ENCODE measurements at regions not wholly inside any gene's neighbourhood (a gene's known extent, or its start where the extent isn't known, plus 50 kb on each side); places are given as distances from the start of the nearest gene placed in this dataset.
A peak's percentile ranks its signal among the peaks of the same experiment; 100 is the strongest.

DNA sequence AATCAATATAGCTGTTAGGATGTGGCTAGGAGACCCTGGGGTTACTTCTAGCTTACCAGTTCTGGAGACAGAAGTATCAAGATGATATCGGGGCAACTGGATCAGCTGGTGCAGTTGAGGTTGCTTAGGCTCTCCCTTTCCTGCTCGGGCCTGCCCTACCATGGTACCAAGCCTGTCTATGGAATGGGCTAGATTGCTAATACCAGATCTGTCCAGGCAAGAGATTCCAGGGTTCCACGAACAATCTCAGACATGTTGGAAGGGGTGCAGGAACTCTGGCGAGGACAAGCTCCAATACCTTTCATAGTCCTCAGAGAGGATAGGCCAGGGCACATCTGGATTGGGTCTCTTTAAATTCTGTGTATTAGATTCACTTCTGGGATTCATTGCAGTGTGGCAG, 53.8 kb downstream of the ADM start:
- DNase-seq (ENCODE audit: extremely low spot score, insufficient read length, low read depth) (no peak), FAIRE-seq (no peak)

GRCh38 chr11:10359171-10359570, 54.3 kb downstream of the ADM start:
- no peak for FAIRE-seq
- no peak for DNase-seq (ENCODE audit: extremely low spot score, insufficient read length, low read depth)

GRCh38 chr11:10360835-10361234, 56.0 kb downstream of the ADM start:
- DNase-seq (ENCODE audit: extremely low spot score, insufficient read length, low read depth) (no peak), FAIRE-seq (no peak)

DNA sequence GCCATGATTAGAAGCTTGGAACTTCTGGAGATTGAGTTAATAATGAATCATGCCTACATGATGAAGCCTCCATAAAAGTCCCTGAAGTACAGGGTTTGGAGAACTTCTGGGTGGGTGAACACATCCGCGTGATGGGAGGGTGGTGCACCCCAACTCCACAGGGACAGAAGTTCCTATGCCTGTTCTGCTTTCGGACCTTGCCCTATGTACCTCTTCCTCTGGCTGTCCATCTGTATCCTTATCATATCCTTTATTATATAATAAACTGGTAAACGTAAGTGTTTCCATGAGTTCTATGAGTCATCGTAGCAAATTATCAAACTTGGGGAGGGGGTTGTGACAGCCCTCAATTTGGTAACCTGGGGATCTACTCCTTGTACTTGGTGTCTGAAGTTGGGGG, 60.2 kb downstream of the ADM start:
- FAIRE-seq (no peak), DNase-seq (ENCODE audit: extremely low spot score, insufficient read length, low read depth) (no peak)

DNA sequence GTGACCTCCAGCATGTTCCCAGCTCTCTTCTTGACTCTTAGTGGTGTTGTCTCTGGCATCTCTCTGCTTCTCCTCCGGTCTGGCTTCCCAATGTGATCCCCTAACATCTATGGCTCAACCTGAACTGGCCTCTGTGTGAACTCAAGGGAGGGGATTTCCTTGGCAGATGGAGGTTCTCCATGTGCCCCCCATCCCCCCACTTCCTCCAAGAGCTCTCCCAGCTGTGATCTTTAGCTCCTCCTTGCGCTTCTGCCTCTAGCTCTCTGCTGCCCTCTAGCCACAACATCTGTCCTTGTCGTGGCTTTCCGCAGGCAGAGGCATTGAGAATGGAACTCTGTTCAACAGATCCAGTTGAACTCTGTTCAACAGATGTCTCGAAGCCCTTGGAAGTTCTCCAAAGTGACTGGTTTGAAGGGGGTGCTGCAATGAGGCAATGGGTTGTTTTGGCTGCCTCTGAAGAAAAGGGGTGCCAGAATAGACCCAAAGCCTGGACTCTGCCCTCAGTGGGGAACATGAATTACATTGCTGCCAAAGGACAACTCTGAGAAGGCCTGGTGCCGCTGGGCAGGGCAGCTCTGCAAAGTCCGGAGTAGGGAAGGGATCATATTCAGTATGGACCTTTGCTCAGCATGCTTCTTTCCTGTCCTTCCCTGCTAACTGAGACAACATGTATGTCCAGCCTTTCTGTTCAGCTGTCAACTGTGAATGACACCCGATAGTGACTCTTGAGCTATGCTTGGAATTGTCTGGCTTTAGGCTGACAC, 61.9 kb downstream of the ADM start:
- peak; percentile 46 for DNase-seq (ENCODE audit: extremely low spot score, insufficient read length, low read depth)
- peak; percentile 94 for FAIRE-seq

GRCh38 chr11:10371926-10372641, 67.2 kb downstream of the ADM start:
- FAIRE-seq (no peak), DNase-seq (ENCODE audit: extremely low spot score, insufficient read length, low read depth) (no peak)

DNA sequence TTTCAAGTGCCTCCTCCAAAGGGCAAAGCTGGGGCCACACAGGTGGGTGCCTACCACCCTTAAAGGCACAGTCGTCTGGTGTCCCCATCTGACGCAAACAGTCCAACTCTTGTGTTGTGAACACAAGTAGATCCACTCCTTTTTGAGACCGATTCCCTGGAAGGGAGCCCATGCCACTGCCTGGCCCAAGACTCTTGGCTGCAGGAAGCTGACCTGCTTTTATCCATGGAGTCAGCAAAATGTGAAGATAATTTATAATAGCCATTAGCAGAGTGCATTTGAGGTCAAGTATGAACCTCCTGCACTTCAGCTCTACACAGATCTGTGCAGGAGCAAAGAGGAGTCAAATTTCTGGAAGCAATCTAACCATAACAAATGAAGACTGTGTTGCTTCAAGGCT, 68.5 kb downstream of the ADM start:
- no peak for DNase-seq (ENCODE audit: extremely low spot score, insufficient read length, low read depth)
- no peak for FAIRE-seq

GRCh38 chr11:10373929-10374328, 69.1 kb downstream of the ADM start:
- DNase-seq (ENCODE audit: extremely low spot score, insufficient read length, low read depth) (no peak), FAIRE-seq (no peak)

DNA sequence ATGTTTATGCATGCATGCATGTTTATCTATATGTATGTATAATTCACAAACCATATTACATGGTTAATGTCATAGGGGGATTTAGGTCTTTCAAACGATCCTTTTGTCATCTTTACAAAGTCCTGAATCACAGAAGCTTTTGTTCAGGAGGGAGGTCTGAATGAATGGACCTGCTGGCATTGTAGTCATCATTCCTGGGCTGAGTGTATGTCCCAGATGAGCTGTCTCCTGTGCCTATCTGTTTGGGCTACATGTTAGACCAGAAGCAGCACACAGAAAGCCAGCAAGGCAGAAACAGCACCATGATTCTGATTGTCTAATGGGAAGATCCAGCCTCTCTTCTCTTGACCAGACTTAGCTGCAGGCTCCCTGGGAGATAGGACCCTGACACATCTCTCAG, 69.5 kb downstream of the ADM start:
- DNase-seq (ENCODE audit: extremely low spot score, insufficient read length, low read depth) (no peak), FAIRE-seq (no peak)

DNA sequence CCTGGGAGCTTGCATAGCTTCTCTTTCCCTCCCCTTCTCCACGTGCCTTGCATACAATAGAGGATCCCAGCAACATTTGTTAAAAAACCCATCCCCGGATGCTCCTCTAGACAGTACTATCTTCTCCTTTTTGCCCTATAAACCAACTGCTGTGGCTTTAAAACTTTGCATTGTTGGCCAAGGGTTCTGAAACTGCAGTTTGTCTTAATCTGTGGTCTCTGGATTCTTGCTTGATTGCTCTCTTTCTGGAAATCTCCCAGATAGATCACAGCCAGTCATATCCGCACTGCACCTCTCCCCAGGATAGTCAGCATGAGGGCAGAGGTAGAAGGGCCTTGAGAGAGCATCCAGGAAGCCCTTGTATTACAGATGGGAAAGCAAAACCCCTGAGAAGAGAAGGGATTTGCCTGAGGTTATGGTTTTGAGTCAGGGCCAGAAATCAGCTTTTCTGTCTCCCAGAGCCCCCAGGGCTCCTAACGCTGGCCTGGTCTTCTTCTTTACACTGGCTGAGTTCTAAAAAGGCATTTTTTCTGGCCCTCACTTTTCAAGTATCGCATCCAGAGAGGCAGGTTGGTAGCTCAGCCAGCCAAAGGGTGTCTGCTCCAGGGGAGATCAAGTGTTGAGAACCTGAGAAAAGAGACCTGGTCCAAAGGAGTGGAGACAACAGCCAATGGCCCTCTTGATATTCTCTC, 70.6 kb downstream of the ADM start:
- DNase-seq (ENCODE audit: extremely low spot score, insufficient read length, low read depth) (no peak), FAIRE-seq (no peak)

GRCh38 chr11:10376061-10376460, 71.2 kb downstream of the ADM start:
- FAIRE-seq (no peak), DNase-seq (ENCODE audit: extremely low spot score, insufficient read length, low read depth) (no peak)

GRCh38 chr11:10377183-10377582, 72.3 kb downstream of the ADM start:
- DNase-seq (ENCODE audit: extremely low spot score, insufficient read length, low read depth) (no peak), FAIRE-seq (no peak)

DNA sequence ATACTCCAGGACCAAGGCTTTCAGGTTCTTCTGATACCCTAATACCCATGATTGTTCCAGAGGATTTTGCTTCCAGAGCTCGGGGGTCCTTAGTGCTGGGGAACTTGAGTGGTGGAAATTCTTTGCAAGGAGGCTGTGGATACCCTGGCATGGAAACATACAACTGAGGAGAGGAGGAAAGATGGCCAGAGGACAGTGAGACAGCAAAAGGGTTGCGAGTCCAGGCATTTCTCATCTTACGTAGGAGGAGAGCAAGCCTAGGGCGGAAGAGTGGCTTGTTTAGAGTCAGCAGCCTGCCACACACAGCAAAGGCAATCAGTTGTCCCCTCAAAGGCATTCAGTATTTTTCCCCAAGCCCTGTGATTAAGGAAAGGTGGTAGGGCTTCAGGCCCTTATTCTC, 73.5 kb downstream of the ADM start:
- FAIRE-seq = no peak

DNA sequence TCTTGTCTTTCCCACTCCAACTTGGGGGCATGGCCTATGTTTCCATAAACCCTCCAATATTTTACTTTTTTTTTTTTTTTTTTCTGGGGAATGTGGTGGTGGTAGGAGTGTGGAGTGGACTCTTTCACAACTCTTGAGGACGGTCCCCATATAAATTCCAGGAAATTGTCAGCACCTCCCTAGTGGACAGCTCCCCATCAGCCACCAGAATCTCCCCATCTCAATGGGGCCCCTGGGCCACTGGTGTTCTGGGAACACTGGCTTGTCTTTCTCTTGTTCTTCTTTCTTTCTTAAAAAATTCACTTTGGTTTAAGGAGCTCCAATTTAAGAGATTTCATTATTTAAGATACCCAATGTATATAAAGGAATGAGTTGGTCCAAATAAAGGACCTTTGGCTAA, 74.1 kb downstream of the ADM start:
- FAIRE-seq (no peak), DNase-seq (ENCODE audit: extremely low spot score, insufficient read length, low read depth) (no peak)

More for the DNA sequence above, 73.5 kb downstream of the ADM start:
- DNase-seq (ENCODE audit: extremely low spot score, insufficient read length, low read depth) = no peak

DNA sequence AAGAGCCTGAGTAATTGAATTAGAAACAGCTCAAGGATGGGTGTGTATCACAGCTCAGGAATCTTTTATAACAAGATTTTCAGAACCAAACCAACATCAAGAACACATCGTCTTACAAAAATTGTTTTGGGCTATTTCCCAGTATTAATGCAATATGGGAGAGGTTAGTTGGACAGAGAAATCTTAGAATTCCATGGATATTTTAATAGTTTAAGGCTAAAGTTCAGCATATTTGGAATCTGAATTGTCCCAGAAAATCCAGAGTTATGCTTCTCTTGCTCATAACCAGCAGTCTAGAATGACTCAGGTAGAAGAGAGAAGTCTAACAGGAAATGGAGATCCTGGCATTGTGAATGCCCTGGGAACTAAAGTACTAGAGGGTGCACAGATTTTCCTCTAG, 74.6 kb downstream of the ADM start:
- FAIRE-seq (no peak), DNase-seq (ENCODE audit: extremely low spot score, insufficient read length, low read depth) (no peak)

- no peak for FAIRE-seq
- no peak for DNase-seq (ENCODE audit: extremely low spot score, insufficient read length, low read depth)
These were observed 75.0 kb upstream of the AMPD3 start for GRCh38 chr11:10379871-10380568.

GRCh38 chr11:10380921-10381320, 74.1 kb upstream of the AMPD3 start:
- FAIRE-seq = no peak
- no peak for DNase-seq (ENCODE audit: extremely low spot score, insufficient read length, low read depth)

DNA sequence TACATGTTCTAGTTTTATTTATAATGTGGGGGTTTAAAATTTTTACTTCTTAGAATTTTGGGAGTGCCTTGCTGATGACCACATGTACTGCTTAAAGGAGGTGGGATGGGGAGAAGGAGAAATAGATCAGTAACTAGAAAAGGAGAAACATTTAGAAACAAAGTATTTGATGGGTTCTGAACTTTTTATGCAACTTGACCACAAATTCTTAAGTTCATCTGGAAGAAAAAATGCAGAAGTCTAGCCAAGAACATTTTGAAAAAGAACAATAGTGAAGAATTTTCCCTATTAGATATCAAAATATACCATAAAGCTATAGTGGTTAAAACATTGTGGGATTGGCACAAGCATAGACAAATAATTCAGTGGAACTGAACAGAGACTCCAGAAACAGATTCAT, 73.3 kb upstream of the AMPD3 start:
- no peak for DNase-seq (ENCODE audit: extremely low spot score, insufficient read length, low read depth)

DNA sequence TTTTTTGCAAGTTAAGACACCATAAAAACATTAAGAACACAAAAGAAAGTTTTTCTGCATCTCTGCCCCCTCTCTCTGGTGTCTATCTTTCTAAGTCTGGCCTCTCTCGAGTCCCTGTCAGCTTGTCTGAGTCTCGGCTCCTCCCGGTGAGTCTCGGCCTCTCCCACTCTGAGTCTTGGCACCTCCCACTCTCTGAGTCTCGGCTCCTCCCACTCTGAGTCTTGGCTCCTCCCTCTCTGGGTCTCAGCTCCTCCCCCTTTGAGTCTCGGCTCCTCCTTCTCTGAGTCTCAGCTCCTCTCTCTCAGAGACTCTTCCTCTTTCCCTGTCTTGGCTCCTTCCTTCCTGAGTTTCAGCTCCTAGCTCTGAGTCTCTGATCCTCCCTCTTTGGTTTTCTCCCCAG, 72.5 kb upstream of the AMPD3 start:
- DNase-seq (ENCODE audit: extremely low spot score, insufficient read length, low read depth) (no peak), FAIRE-seq (no peak)

More for the DNA sequence above, 73.3 kb upstream of the AMPD3 start:
- no peak for FAIRE-seq

DNA sequence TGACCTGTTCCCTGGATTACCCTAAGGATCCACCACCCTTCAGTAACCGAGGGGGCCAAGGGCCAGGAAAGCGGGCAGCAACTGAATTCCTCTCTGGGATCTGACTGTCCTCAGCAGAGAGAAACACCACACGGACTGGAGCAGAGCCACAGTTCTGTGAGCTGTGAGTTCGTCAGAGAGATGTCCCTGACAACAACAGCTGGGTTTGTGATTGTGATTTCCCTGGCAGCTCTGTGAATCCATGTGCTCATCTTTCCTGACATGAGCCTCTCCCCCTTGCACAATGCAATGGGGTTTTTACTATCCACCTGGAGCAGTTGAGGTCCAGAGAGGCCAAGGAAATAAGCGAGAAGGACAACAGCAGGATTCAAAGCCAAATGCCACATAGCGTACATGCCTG, 69.4 kb upstream of the AMPD3 start:
- DNase-seq (ENCODE audit: extremely low spot score, insufficient read length, low read depth) = no peak
- no peak for FAIRE-seq

DNA sequence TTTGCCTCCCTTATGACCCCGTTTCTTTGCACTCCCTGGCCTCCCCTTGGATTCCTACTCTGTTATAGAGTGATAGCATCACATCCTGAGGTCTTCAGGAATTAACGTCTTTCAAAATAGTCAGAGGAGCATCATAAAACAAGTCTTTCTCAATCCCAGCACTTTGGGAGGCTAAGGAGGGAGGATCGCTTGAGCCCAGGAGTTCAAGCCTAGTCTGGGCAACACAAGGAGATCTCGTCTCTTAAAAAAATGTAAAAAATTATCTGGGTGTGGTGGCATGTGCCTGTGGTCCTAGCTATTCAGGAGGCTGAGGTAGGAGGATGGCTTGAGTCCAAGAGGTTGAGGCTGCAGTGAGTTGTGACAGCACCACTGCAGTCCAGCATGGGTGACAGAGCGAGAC, 68.7 kb upstream of the AMPD3 start:
- no peak for FAIRE-seq
- no peak for DNase-seq (ENCODE audit: extremely low spot score, insufficient read length, low read depth)
